GM23338 (cell line): ENCODE measurements at regions not wholly inside any gene's neighbourhood (a gene's known extent, or its start where the extent isn't known, plus 50 kb on each side); places are given as distances from the start of the nearest gene placed in this dataset.

Source experiments
- CREB1 ChIP-seq: fragments of 250-450 bp; sonication (Bioruptor Pico); IDR thresholded peaks from 2 replicates; pipeline ENCODE4 v1.5.0; 2020; ENCODE audit warnings: low read depth, mild to moderate bottlenecking, moderate library complexity
- ETS1 ChIP-seq: IDR thresholded peaks from 2 replicates; pipeline ENCODE4 v1.6.1; 2016; ENCODE audit warnings: antibody characterized with exemption
- EZH2 ChIP-seq: fragments of 200-600 bp; sonication (generic); IDR thresholded peaks from one replicate; pipeline ENCODE4 v1.8.0; 2017; ENCODE audit warnings: antibody characterized with exemption, mild to moderate bottlenecking, low read depth; ENCODE audit not compliant: unreplicated experiment
- EZH2phosphoT487 ChIP-seq: fragments of 200-600 bp; sonication (generic); IDR thresholded peaks from one replicate; pipeline ENCODE4 v1.8.1; 2018; ENCODE audit warnings: antibody characterized with exemption; ENCODE audit not compliant: unreplicated experiment
- JUNB ChIP-seq: IDR thresholded peaks from one replicate; pipeline ENCODE4 v1.6.1; 2016; ENCODE audit warnings: antibody characterized with exemption; ENCODE audit not compliant: unreplicated experiment
- POLR2AphosphoS5 ChIP-seq: IDR thresholded peaks from 2 replicates; pipeline ENCODE4 v1.6.1; 2016; ENCODE audit warnings: antibody characterized with exemption, low read depth
- REST ChIP-seq: IDR thresholded peaks from one replicate; pipeline ENCODE4 v1.6.1; 2018; ENCODE audit warnings: antibody characterized with exemption; ENCODE audit not compliant: unreplicated experiment
- ZNF114 ChIP-seq: fragments of 250-450 bp; sonication (Bioruptor Pico); IDR thresholded peaks from 2 replicates; pipeline ENCODE4 v1.5.0; 2020; ENCODE audit warnings: mild to moderate bottlenecking, moderate library complexity
- TF ChIP-seq, protein P1 (sequence below), 2 experiments: fragments of 200-600 bp in 1 of 2; sonication (generic) in 1 of 2; conservative IDR thresholded peaks; 2 replicates each; pipeline versions ENCODE4 v1.5.1 to v1.6.1; 2016 to 2017; ENCODE audit warnings: antibody characterized with exemption in 2 of 2, low read depth in 2 of 2, mild to moderate bottlenecking in 2 of 2, moderate library complexity in 1 of 2

GRCh38 chr19:56959205-56959604, 118.7 kb upstream of the PEG3 start:
- TF ChIP-seq, protein P1, sequence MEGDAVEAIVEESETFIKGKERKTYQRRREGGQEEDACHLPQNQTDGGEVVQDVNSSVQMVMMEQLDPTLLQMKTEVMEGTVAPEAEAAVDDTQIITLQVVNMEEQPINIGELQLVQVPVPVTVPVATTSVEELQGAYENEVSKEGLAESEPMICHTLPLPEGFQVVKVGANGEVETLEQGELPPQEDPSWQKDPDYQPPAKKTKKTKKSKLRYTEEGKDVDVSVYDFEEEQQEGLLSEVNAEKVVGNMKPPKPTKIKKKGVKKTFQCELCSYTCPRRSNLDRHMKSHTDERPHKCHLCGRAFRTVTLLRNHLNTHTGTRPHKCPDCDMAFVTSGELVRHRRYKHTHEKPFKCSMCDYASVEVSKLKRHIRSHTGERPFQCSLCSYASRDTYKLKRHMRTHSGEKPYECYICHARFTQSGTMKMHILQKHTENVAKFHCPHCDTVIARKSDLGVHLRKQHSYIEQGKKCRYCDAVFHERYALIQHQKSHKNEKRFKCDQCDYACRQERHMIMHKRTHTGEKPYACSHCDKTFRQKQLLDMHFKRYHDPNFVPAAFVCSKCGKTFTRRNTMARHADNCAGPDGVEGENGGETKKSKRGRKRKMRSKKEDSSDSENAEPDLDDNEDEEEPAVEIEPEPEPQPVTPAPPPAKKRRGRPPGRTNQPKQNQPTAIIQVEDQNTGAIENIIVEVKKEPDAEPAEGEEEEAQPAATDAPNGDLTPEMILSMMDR (conservative IDR thresholded peaks at IDR 0.05; ENCODE audit: low read depth in 2 of 2): no peak
- TF ChIP-seq POLR2AphosphoS5 (no peak), CREB1 (no peak), JUNB (no peak), ETS1 (no peak), REST (no peak), EZH2 (no peak), EZH2phosphoT487 (no peak), ZNF114 (no peak)
